GM12875 (cell line): ENCODE measurements at regions not wholly inside any gene's neighbourhood (a gene's known extent, or its start where the extent isn't known, plus 50 kb on each side); places are given as distances from the start of the nearest gene placed in this dataset.

Experiments
- H3K4me3 ChIP-seq: one replicate; pipeline ENCODE4 v1.5.1; 2011; ENCODE audit warnings: low read depth, low read length, control low read depth
- CTCF ChIP-seq: IDR thresholded peaks from 2 replicates; pipeline ENCODE4 v1.5.1; 2011; ENCODE audit warnings: low read depth, mild to moderate bottlenecking, control low read depth, inconsistent platforms, low read length, moderate library complexity, borderline replicate concordance; ENCODE audit not compliant: insufficient read depth

GRCh38 chr3:43866529-43867353, 176.0 kb downstream of the ABHD5 start:
- no peak for TF ChIP-seq CTCF
- no peak overlapping the region for H3K4me3 ChIP-seq

GRCh38 chr3:43867436-43868072, 176.8 kb downstream of the ABHD5 start:
- TF ChIP-seq CTCF, result no peak
- H3K4me3 ChIP-seq, result no peak overlapping the region

- no peak overlapping the region for H3K4me3 ChIP-seq
- no peak for TF ChIP-seq CTCF
Measured at GRCh38 chr3:43869491-43869890, 178.8 kb downstream of the ABHD5 start.

GRCh38 chr3:43870120-43870519, 179.4 kb downstream of the ABHD5 start:
- no peak overlapping the region for H3K4me3 ChIP-seq
- no peak for TF ChIP-seq CTCF

- TF ChIP-seq CTCF, result no peak
- no peak overlapping the region for H3K4me3 ChIP-seq
Measured at GRCh38 chr3:43870844-43871626, 180.3 kb downstream of the ABHD5 start.

GRCh38 chr3:43871627-43872245, 181.0 kb downstream of the ABHD5 start:
- H3K4me3 ChIP-seq, result no peak overlapping the region
- TF ChIP-seq CTCF, result no peak
